A549 (cell line): ENCODE measurements at regions not wholly inside any gene's neighbourhood (a gene's known extent, or its start where the extent isn't known, plus 50 kb on each side); places are given as distances from the start of the nearest gene placed in this dataset.

Source experiments
- CHD2 ChIP-seq: fragments of 150-350 bp; IDR thresholded peaks from 2 replicates; pipeline ENCODE4 v1.6.1; 2014; ENCODE audit warnings: low read length; ENCODE audit not compliant: partially characterized antibody
- CHD4 ChIP-seq: fragments of 200-600 bp; sonication (generic); IDR thresholded peaks from 2 replicates; pipeline ENCODE4 v1.6.1; 2016; ENCODE audit warnings: antibody characterized with exemption, mild to moderate bottlenecking, borderline replicate concordance
- CTCF ChIP-seq: fragments of >200 bp; sonication (Bioruptor Twin); formaldehyde crosslinking; IDR thresholded peaks from 3 replicates; pipeline ENCODE4 v1.5.1; 2016
- EP300 ChIP-seq, 2 experiments: fragments of >200 bp; sonication (Bioruptor Twin); formaldehyde crosslinking; IDR thresholded peaks; 2 replicates in 1 of 2; 3 replicates in 1 of 2; pipeline ENCODE4 v1.6.1; 2016 to 2017
- ESRRA ChIP-seq: fragments of 150-350 bp; IDR thresholded peaks from 2 replicates; pipeline ENCODE4 v1.6.1; 2014; ENCODE audit warnings: mild to moderate bottlenecking, low read length, borderline replicate concordance
- HOXB5 ChIP-seq: fragments of 250-450 bp; sonication (Bioruptor Pico); IDR thresholded peaks from 2 replicates; pipeline ENCODE4 v1.5.0; 2020; ENCODE audit warnings: mild to moderate bottlenecking, moderate library complexity
- NFE2L2 ChIP-seq: fragments of 150-350 bp; conservative IDR thresholded peaks from 2 replicates; pipeline ENCODE4 v1.6.1; 2014; ENCODE audit warnings: low read length
- POLR2A ChIP-seq: IDR thresholded peaks from 2 replicates; pipeline ENCODE4 v1.6.1; 2012; ENCODE audit warnings: mild to moderate bottlenecking, low read length
- RAD21 ChIP-seq, 2 experiments: fragments of >200 bp in 1 of 2; sonication (Bioruptor Twin) in 1 of 2; formaldehyde crosslinking in 1 of 2; IDR thresholded peaks in 1 of 2; conservative IDR thresholded peaks in 1 of 2; 2 replicates in 1 of 2; 3 replicates in 1 of 2; pipeline ENCODE4 v1.6.1; 2012 to 2018; ENCODE audit warnings: inconsistent platforms in 1 of 2
- REST ChIP-seq: fragments of 200-600 bp; sonication (generic); IDR thresholded peaks from 2 replicates; pipeline ENCODE4 v1.6.1; 2016; ENCODE audit warnings: antibody characterized with exemption, mild to moderate bottlenecking, moderate library complexity
- ZNF302 ChIP-seq: fragments of 250-450 bp; sonication (Bioruptor Pico); IDR thresholded peaks from 2 replicates; pipeline ENCODE4 v1.9.0; 2021; ENCODE audit warnings: inconsistent platforms, mild to moderate bottlenecking, moderate library complexity
- TF ChIP-seq, protein P1 (sequence below): fragments of 250-450 bp; sonication (Bioruptor Pico); IDR thresholded peaks from 2 replicates; pipeline ENCODE4 v1.5.0; 2021; ENCODE audit warnings: mild to moderate bottlenecking, moderate library complexity, borderline replicate concordance

- TF ChIP-seq CTCF (no peak), POLR2A (no peak), CHD4 (no peak), RAD21 (conservative IDR thresholded peaks at IDR 0.05 in 1 of 2, IDR thresholded peaks at IDR 0.05 in 1 of 2) (no peak), NFE2L2 (no peak), HOXB5 (CRISPR knock-in tag) (no peak), CHD2 (no peak), REST (no peak), ESRRA (no peak), EP300 (IDR thresholded peaks at IDR 0.05) (no peak), ZNF302 (CRISPR knock-in tag) (no peak)
- TF ChIP-seq, protein P1, sequence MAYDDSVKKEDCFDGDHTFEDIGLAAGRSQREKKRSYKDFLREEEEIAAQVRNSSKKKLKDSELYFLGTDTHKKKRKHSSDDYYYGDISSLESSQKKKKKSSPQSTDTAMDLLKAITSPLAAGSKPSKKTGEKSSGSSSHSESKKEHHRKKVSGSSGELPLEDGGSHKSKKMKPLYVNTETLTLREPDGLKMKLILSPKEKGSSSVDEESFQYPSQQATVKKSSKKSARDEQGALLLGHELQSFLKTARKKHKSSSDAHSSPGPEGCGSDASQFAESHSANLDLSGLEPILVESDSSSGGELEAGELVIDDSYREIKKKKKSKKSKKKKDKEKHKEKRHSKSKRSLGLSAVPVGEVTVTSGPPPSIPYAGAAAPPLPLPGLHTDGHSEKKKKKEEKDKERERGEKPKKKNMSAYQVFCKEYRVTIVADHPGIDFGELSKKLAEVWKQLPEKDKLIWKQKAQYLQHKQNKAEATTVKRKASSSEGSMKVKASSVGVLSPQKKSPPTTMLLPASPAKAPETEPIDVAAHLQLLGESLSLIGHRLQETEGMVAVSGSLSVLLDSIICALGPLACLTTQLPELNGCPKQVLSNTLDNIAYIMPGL (CRISPR knock-in tag) = no peak
Measured at GRCh38 chr1:198858033-198858432, 219.2 kb downstream of the PTPRC start.
